ENCODE measurements at regions not wholly inside any gene's neighbourhood (a gene's known extent, or its start where the extent isn't known, plus 50 kb on each side); places are given as distances from the start of the nearest gene placed in this dataset.

GRCh38 chrX:42025861-42026260 lies 102.5 kb upstream of the CASK start:
- no peak for TF ChIP-seq EZH2 (IDR thresholded peaks at IDR 0.05; ENCODE audit: insufficient read depth, low read length)
- TF ChIP-seq CTCF (IDR thresholded peaks at IDR 0.05; ENCODE audit: insufficient read depth, low read depth, low read length), result no peak
